Heart left ventricle (tissue), 16 donors: ENCODE measurements at regions not wholly inside any gene's neighbourhood (a gene's known extent, or its start where the extent isn't known, plus 50 kb on each side); places are given as distances from the start of the nearest gene placed in this dataset.

Experiments used
- ATAC-seq, 4 donors: fragments of 200-7000 bp; cut with Tn5 transposase; one replicate each; pipeline ENCODE4 v1.9.1; 2020 to 2022; ENCODE audit warnings: moderate library complexity in 4 of 4, mild to moderate bottlenecking in 3 of 4, moderate number of reproducible peaks in 1 of 4
- DNase-seq, 5 donors: peaks; one replicate each; pipeline ENCODE4 v3.0.0-alpha.2; 2020
- H3K27ac ChIP-seq, 12 donors: fragments of 200-600 bp; sonication (generic) in 4 of 12; one replicate each; pipeline versions ENCODE4 v1.5.0 to v1.8.0; 2016 to 2022; ENCODE audit warnings: mild to moderate bottlenecking in 2 of 12
- H3K27me3 ChIP-seq, 9 donors: fragments of 200-600 bp; sonication (generic) in 2 of 9; one replicate each; pipeline versions ENCODE4 v1.5.1 to v1.8.0; 2016 to 2022; ENCODE audit warnings: mild to moderate bottlenecking in 3 of 9
- H3K36me3 ChIP-seq, 9 donors: fragments of 200-600 bp; sonication (generic) in 2 of 9; one replicate each; pipeline versions ENCODE4 v1.5.0 to v1.8.0; 2018 to 2022; ENCODE audit warnings: mild to moderate bottlenecking in 2 of 9
- H3K4me1 ChIP-seq, 12 donors: fragments of 200-600 bp; sonication (generic) in 4 of 12; one replicate each; pipeline versions ENCODE4 v1.5.0 to v1.8.0; 2016 to 2022; ENCODE audit warnings: mild to moderate bottlenecking in 3 of 12
- H3K4me3 ChIP-seq, 12 donors: fragments of 200-600 bp; sonication (generic) in 4 of 12; one replicate each; pipeline versions ENCODE4 v1.5.0 to v1.8.0; 2017 to 2022; ENCODE audit warnings: mild to moderate bottlenecking in 9 of 12, moderate library complexity in 4 of 12
- H3K9me3 ChIP-seq, 12 donors: fragments of 200-600 bp; sonication (generic) in 4 of 12; one replicate each; pipeline versions ENCODE4 v1.5.0 to v1.8.0; 2016 to 2022; ENCODE audit warnings: mild to moderate bottlenecking in 1 of 12
- POLR2A ChIP-seq, 2 donors: fragments of 450-650 bp; IDR thresholded peaks; one replicate each; pipeline ENCODE4 v1.6.1; 2017; ENCODE audit warnings: antibody characterized with exemption in 2 of 2, mild to moderate bottlenecking in 2 of 2, moderate library complexity in 2 of 2
- WGBS, 4 donors: extraction: QIAGEN DNeasy Blood & Tissue Kit in 2 of 4; methylation state at CpG; one replicate each; pipeline versions ENCODE4 v1.1.5 to v1.1.7; 2013 to 2018; 5-methylcytosine and 5-hydroxymethylcytosine counted together
- intact Hi-C, 10 donors: fragments of 100-400 bp; cut with DNase I; formaldehyde crosslinking; loops; one replicate each; pipeline versions ENCODE4 v1.11.1 to v1.14.2; 2022
- TF ChIP-seq, protein P1 (sequence below), 12 donors: fragments of 200-600 bp; sonication (generic) in 4 of 12; IDR thresholded peaks; one replicate each; pipeline versions ENCODE4 v1.5.0 to v1.8.0; 2018 to 2022; ENCODE audit warnings: antibody characterized with exemption in 12 of 12, mild to moderate bottlenecking in 5 of 12
- donor health status: ischemic (EF 13 %, LVEDD 7.1; RV severe dilation, severe dysfunction).
- donor health status: healthy with polysubstance abuse.
- donor health status: DM: no; HTN: yes; CAD: no.
- donor health status: DM: no; HTN: no; CAD: no.
- donor health status: ischemic (EF 25% LVEDD 6.9; RV normal size, moderate dysfunction).
- donor health status: ischemic (EF 25% LVEDD 5.7; RV mildly dilated, moderate dysfunction).
- donor health status: healthy.
- donor health status: DM: yes; HTN: yes; CAD: no.
- donor health status: ischemic (EF 35%, LVEDD 5.7; RV mildly dilated, moderate dysfunction).
- donor health status: nonischemic (EF 11% LVEDD 7.7; RV severe dilation, severe dysfunction).
- donor health status: DM: yes; HTN: yes; CAD: no.
- donor health status: PGD.
- donor health status: ischemic (EF 29% LVEDD 5.4; RV normal size, mild dysfunction).
- donor health status: nonischemic (EF 23%, LVEDD 6.1; RV moderate dilation, normal function).

GRCh38 chr7:4613846-4614548 lies 68.1 kb upstream of the FOXK1 start:
- H3K27me3 ChIP-seq = no peaks in the 10 kb centered on the region
- ATAC-seq (peak; percentile 10 to 49 (median 34)), DNase-seq (peak in 1 of 5 donors; percentile 49)
- no peaks in the 10 kb centered on the region for H3K36me3 ChIP-seq
- WGBS, 4 donors = 59 to 64% (median 63%) methylated on average over 15 of the region's 15 CpGs
- peak overlapping the region in 11 of 12 donors; percentile 22 to 54 (median 38) for H3K4me3 ChIP-seq
- intact Hi-C loops = loop anchor here in 6 of 10 donors (2.0 to 10.0 kb wide), 5 partner anchors 13 to 268 kb away; partner anchors contain the start of gene RADIL (in 1 of the 6)
- peaks cover 0 to 20% (median 9%) of the 10 kb centered on the region in 12 donors for H3K4me1 ChIP-seq
- peak overlapping the region in 11 of 12 donors; percentile 54 to 82 (median 73) for H3K27ac ChIP-seq
- TF ChIP-seq POLR2A (IDR thresholded peaks at IDR 0.05) = no peak
- TF ChIP-seq, protein P1, sequence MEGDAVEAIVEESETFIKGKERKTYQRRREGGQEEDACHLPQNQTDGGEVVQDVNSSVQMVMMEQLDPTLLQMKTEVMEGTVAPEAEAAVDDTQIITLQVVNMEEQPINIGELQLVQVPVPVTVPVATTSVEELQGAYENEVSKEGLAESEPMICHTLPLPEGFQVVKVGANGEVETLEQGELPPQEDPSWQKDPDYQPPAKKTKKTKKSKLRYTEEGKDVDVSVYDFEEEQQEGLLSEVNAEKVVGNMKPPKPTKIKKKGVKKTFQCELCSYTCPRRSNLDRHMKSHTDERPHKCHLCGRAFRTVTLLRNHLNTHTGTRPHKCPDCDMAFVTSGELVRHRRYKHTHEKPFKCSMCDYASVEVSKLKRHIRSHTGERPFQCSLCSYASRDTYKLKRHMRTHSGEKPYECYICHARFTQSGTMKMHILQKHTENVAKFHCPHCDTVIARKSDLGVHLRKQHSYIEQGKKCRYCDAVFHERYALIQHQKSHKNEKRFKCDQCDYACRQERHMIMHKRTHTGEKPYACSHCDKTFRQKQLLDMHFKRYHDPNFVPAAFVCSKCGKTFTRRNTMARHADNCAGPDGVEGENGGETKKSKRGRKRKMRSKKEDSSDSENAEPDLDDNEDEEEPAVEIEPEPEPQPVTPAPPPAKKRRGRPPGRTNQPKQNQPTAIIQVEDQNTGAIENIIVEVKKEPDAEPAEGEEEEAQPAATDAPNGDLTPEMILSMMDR (IDR thresholded peaks at IDR 0.05) = no peak
- no peaks in the 10 kb centered on the region for H3K9me3 ChIP-seq

DNA sequence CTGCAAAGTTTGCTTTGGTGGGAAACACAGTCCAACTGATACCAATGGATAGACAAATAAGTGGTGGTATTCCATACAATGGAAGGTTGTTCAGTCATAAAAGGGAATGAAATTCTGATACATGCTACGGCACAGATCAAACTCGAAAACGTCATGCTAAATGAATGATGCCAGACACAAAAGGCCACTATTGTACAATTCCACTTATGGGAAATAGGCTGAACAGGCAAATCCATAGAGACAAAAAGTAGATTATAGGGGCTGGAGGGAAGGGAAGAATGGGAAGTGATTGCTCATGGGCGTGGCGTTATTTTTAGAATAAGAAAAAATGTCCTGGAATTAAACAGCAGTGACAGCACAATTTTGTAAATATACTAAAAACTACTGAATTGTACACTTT lies 66.0 kb upstream of the FOXK1 start:
- Histone ChIP-seq H3K27me3 (no peaks in the 10 kb centered on the region), H3K4me3 (no peak overlapping the region), H3K4me1 (peaks cover 4 to 38% (median 13%) of the 10 kb centered on the region in 12 donors), H3K36me3 (no peaks in the 10 kb centered on the region), H3K9me3 (no peaks in the 10 kb centered on the region), H3K27ac (no peak overlapping the region)
- DNase-seq (no peak), ATAC-seq (no peak)
- WGBS, 4 donors = 87 to 91% (median 88%) methylated on average over 5 of the region's 5 CpGs
- intact Hi-C loops = loop anchor here in 1 of 10 donors (10.0 kb wide), 1 partner anchor 139 kb away; no protein-coding TSS in a partner anchor
- TF ChIP-seq, protein P1 (IDR thresholded peaks at IDR 0.05) = no peak
- no peak for TF ChIP-seq POLR2A (IDR thresholded peaks at IDR 0.05)

GRCh38 chr7:4621396-4621795 lies 60.7 kb upstream of the FOXK1 start:
- Histone ChIP-seq H3K4me1 (peaks cover 0 to 33% (median 8%) of the 10 kb centered on the region in 12 donors), H3K36me3 (no peaks in the 10 kb centered on the region), H3K4me3 (no peak overlapping the region), H3K27me3 (no peaks in the 10 kb centered on the region), H3K9me3 (peaks cover 0 to 12% (median 0%) of the 10 kb centered on the region in 12 donors), H3K27ac (peak overlapping the region in 1 of 12 donors; percentile 72)
- intact Hi-C loops = no loop called here
- 86 to 95% (median 88%) methylated on average over 5 of the region's 5 CpGs for WGBS, 4 donors
- no peak for DNase-seq
- no peak for TF ChIP-seq POLR2A (IDR thresholded peaks at IDR 0.05)
- TF ChIP-seq, protein P1 (IDR thresholded peaks at IDR 0.05) = no peak
- no peak for ATAC-seq

DNA sequence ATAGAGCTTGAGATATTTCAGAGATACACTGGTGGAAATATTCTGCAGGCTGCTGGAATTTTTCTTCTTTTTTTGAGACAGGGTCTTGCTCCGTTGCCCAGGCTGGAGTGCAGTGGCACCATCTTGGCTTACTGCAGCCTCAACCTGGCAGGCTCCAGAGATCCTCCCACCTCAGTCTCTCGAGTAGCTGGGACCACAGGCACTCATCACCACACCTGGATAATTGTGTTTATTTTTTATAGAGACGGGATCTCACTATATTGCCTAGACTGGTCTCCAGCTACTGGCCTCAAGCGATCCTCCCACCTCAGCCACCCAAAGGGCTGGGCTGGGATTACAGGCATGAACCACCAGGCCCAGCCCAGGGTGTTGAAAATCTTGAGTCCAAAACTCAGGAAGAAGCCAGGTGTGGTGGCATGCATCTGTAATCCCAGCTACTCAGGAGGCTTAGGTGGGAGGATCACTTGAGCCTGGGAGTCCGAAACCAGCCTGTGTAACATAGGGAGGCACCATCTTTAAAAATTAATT lies 55.7 kb upstream of the FOXK1 start:
- WGBS, 4 donors = 83 to 89% (median 87%) methylated on average over 5 of the region's 5 CpGs
- H3K27ac ChIP-seq = peak overlapping the region in 3 of 12 donors; percentile 12 to 52 (median 46)
- TF ChIP-seq POLR2A (IDR thresholded peaks at IDR 0.05) = no peak
- TF ChIP-seq, protein P1 (IDR thresholded peaks at IDR 0.05) = no peak

More for the DNA sequence above, 55.7 kb upstream of the FOXK1 start:
- no peaks in the 10 kb centered on the region for H3K27me3 ChIP-seq
- ATAC-seq (no peak), DNase-seq (peak in 1 of 5 donors; percentile 10)
- H3K36me3 ChIP-seq = no peaks in the 10 kb centered on the region
- no peak overlapping the region for H3K4me3 ChIP-seq
- peaks cover 0 to 17% (median 4%) of the 10 kb centered on the region in 12 donors for H3K4me1 ChIP-seq
- peaks cover 0 to 12% (median 0%) of the 10 kb centered on the region in 12 donors for H3K9me3 ChIP-seq
- intact Hi-C loops = loop anchor here in 2 of 10 donors (2.0 to 5.0 kb wide), 2 partner anchors 14 to 121 kb away; no protein-coding TSS in a partner anchor
